Neural progenitor cell (in vitro differentiated cells): ENCODE measurements at regions not wholly inside any gene's neighbourhood (a gene's known extent, or its start where the extent isn't known, plus 50 kb on each side); places are given as distances from the start of the nearest gene placed in this dataset.

ENCODE experiments used
- DNase-seq: peaks from one replicate; pipeline ENCODE4 v3.0.0-alpha.2; 2016; ENCODE audit warnings: low spot score
- H2AFZ ChIP-seq: fragments of 200-600 bp; sonication (generic); replicated peaks from 2 replicates; pipeline ENCODE4 v1.6.1; 2016; ENCODE audit warnings: antibody characterized with exemption
- H3F3A ChIP-seq: fragments of 200-600 bp; sonication (generic); 2 replicates; pipeline ENCODE4 v1.6.1; 2016; ENCODE audit warnings: antibody characterized with exemption, low read depth
- H3K27ac ChIP-seq: fragments of 200-600 bp; sonication (generic); 2 replicates; pipeline ENCODE4 v1.5.1; 2016; ENCODE audit warnings: mild to moderate bottlenecking
- H3K27me3 ChIP-seq: fragments of 200-600 bp; sonication (generic); 2 replicates; pipeline ENCODE4 v1.6.1; 2016; ENCODE audit warnings: mild to moderate bottlenecking, moderate library complexity
- H3K36me3 ChIP-seq: fragments of 200-600 bp; sonication (generic); 2 replicates; pipeline ENCODE4 v1.5.1; 2016
- H3K4me1 ChIP-seq: fragments of 200-600 bp; sonication (generic); 2 replicates; pipeline ENCODE4 v1.6.1; 2016; ENCODE audit warnings: mixed run types
- H3K4me2 ChIP-seq: fragments of 200-600 bp; sonication (generic); 2 replicates; pipeline ENCODE4 v1.6.1; 2016
- H3K4me3 ChIP-seq: fragments of 200-600 bp; sonication (generic); 2 replicates; pipeline ENCODE4 v1.5.1; 2016
- H3K79me2 ChIP-seq: fragments of 200-600 bp; sonication (generic); 2 replicates; pipeline ENCODE4 v1.6.1; 2016; ENCODE audit warnings: low read depth
- H3K9ac ChIP-seq: fragments of 200-600 bp; sonication (generic); 2 replicates; pipeline ENCODE4 v1.6.1; 2016
- H3K9me3 ChIP-seq: fragments of 200-600 bp; sonication (generic); 2 replicates; pipeline ENCODE4 v1.5.1; 2016; ENCODE audit warnings: low read depth
- H4K20me1 ChIP-seq: fragments of 200-600 bp; sonication (generic); 2 replicates; pipeline ENCODE4 v1.6.1; 2016; ENCODE audit warnings: low read depth
- H3K27ac Mint-ChIP-seq: 3 replicates; pipeline ENCODE4 v1.8.0; 2021; ENCODE audit warnings: mixed read lengths
- H3K27me3 Mint-ChIP-seq: 2 replicates; pipeline ENCODE4 v1.8.0; 2022; ENCODE audit warnings: low read depth, mild to moderate bottlenecking, inconsistent platforms, moderate library complexity, mixed read lengths; ENCODE audit not compliant: insufficient read depth
- H3K36me3 Mint-ChIP-seq: 3 replicates; pipeline ENCODE4 v1.8.0; 2021; ENCODE audit warnings: mixed read lengths
- H3K4me1 Mint-ChIP-seq: 3 replicates; pipeline ENCODE4 v1.8.0; 2021; ENCODE audit warnings: mixed read lengths
- H3K4me3 Mint-ChIP-seq: 3 replicates; pipeline ENCODE4 v1.8.0; 2021; ENCODE audit warnings: mild to moderate bottlenecking, moderate library complexity, mixed read lengths
- H3K9me3 Mint-ChIP-seq: 3 replicates; pipeline ENCODE4 v1.8.0; 2020; ENCODE audit warnings: mixed read lengths
- EZH2 ChIP-seq: fragments of 200-600 bp; sonication (generic); IDR thresholded peaks from 2 replicates; pipeline ENCODE4 v1.6.1; 2017; ENCODE audit warnings: antibody characterized with exemption, mild to moderate bottlenecking, moderate library complexity
- EZH2phosphoT487 ChIP-seq: fragments of 200-600 bp; sonication (generic); IDR thresholded peaks from 2 replicates; pipeline ENCODE4 v1.6.1; 2017; ENCODE audit warnings: antibody characterized with exemption
- TF ChIP-seq, protein P1 (sequence below): fragments of 200-600 bp; sonication (generic); IDR thresholded peaks from 2 replicates; pipeline ENCODE4 v1.5.1; 2017; ENCODE audit warnings: antibody characterized with exemption, mild to moderate bottlenecking

DNA sequence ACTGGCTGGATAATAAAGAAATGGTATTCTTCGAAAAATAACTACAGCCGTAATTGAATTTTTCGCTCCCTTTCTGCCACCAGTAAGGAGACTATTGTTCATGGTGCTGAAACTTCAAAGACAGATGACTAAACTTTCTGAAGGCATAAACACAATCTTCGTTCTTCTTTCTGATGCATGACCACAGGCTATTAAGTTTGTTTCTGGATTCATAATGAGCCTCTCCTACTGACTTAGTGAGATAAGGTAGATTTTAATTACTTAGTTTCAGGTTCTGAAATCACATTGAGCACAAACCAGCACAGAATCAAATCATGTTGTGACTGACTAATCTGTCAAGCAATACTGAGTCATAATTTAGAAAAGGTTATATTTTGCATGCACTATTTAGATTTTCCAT is 441.8 kb upstream of the CCNG1 start:
- Histone ChIP-seq H2AFZ (no peak overlapping the region), H3K79me2 (no peaks in the 10 kb centered on the region), H3F3A (no peaks in the 10 kb centered on the region), H3K9ac (no peak overlapping the region), H3K36me3 (no peaks in the 10 kb centered on the region), H3K9me3 (no peaks in the 10 kb centered on the region), H3K4me3 (no peak overlapping the region), H3K27ac (no peak overlapping the region), H3K4me2 (no peak overlapping the region), H4K20me1 (no peaks in the 10 kb centered on the region), H3K27me3 (no peaks in the 10 kb centered on the region), H3K4me1 (no peaks in the 10 kb centered on the region)
- no peaks in the 10 kb centered on the region for H3K27me3 Mint-ChIP-seq
- H3K4me1 Mint-ChIP-seq = no peaks in the 10 kb centered on the region
- TF ChIP-seq, protein P1, sequence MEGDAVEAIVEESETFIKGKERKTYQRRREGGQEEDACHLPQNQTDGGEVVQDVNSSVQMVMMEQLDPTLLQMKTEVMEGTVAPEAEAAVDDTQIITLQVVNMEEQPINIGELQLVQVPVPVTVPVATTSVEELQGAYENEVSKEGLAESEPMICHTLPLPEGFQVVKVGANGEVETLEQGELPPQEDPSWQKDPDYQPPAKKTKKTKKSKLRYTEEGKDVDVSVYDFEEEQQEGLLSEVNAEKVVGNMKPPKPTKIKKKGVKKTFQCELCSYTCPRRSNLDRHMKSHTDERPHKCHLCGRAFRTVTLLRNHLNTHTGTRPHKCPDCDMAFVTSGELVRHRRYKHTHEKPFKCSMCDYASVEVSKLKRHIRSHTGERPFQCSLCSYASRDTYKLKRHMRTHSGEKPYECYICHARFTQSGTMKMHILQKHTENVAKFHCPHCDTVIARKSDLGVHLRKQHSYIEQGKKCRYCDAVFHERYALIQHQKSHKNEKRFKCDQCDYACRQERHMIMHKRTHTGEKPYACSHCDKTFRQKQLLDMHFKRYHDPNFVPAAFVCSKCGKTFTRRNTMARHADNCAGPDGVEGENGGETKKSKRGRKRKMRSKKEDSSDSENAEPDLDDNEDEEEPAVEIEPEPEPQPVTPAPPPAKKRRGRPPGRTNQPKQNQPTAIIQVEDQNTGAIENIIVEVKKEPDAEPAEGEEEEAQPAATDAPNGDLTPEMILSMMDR = no peak
- TF ChIP-seq EZH2phosphoT487 (no peak), EZH2 (no peak)
- no peaks in the 10 kb centered on the region for H3K36me3 Mint-ChIP-seq
- H3K27ac Mint-ChIP-seq = no peak overlapping the region
- H3K4me3 Mint-ChIP-seq = no peak overlapping the region
- no peak for DNase-seq
- no peaks in the 10 kb centered on the region for H3K9me3 Mint-ChIP-seq

DNA sequence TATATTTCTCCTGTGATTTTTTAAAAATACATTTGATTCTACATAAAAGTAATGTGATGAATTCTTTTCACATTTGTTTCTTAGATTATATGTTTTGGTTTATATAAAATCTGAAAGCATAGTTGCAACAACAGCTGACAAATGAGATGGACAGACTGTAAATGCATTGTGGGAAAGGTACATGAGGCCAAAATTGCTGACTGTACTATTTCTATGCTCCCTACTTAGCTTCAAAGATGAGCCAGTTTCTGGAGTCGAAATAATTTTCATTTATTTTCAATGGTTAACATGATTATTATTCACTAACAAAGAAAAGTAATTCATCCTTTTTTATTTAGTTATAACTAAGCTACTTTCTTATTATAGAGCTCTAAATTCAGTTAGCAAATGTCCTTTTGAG is 441.3 kb upstream of the CCNG1 start:
- Histone ChIP-seq H2AFZ (no peak overlapping the region), H3K79me2 (no peaks in the 10 kb centered on the region), H3K27ac (no peak overlapping the region), H3K4me2 (no peak overlapping the region), H3K36me3 (no peaks in the 10 kb centered on the region), H3K9me3 (no peaks in the 10 kb centered on the region), H3K27me3 (no peaks in the 10 kb centered on the region), H3K4me1 (no peaks in the 10 kb centered on the region), H3K4me3 (no peak overlapping the region), H3K9ac (no peak overlapping the region), H3F3A (no peaks in the 10 kb centered on the region), H4K20me1 (no peaks in the 10 kb centered on the region)
- H3K4me3 Mint-ChIP-seq = no peak overlapping the region
- H3K27me3 Mint-ChIP-seq = no peaks in the 10 kb centered on the region
- TF ChIP-seq EZH2phosphoT487 = no peak
- TF ChIP-seq EZH2 = no peak
- TF ChIP-seq, protein P1 = no peak
- H3K36me3 Mint-ChIP-seq = no peaks in the 10 kb centered on the region
- no peak overlapping the region for H3K27ac Mint-ChIP-seq
- H3K9me3 Mint-ChIP-seq = no peaks in the 10 kb centered on the region
- H3K4me1 Mint-ChIP-seq = no peaks in the 10 kb centered on the region
- no peak for DNase-seq

DNA sequence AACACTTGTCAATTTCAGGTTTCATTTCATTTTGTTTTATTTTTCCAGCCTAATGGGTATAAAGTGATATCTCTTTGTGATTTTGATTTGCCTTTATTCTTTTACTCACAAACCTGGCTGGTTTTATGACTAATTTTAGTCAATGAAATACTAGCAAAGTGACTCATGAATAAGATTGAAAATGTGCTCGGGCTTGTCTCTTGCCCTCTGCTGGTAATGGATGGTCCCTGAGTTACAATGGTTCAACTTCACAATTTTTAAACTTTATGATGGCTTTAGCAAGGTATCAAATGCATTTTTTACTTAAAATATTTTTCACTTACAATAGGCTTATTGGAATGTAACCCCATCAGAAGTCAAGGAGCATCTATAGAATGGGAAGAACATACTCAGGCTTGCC is 431.4 kb upstream of the CCNG1 start:
- H3K4me3 ChIP-seq = no peak overlapping the region
- H3K27me3 ChIP-seq = no peaks in the 10 kb centered on the region
- Mint-ChIP-seq H3K9me3 (no peaks in the 10 kb centered on the region), H3K36me3 (no peaks in the 10 kb centered on the region), H3K4me1 (no peaks in the 10 kb centered on the region), H3K27ac (no peak overlapping the region), H3K27me3 (no peaks in the 10 kb centered on the region), H3K4me3 (no peak overlapping the region)
- H4K20me1 ChIP-seq = no peaks in the 10 kb centered on the region
- H3K27ac ChIP-seq = no peak overlapping the region
- H3K9ac ChIP-seq = no peak overlapping the region
- TF ChIP-seq EZH2 (no peak), EZH2phosphoT487 (no peak)
- TF ChIP-seq, protein P1 = peak; percentile 47
- DNase-seq = no peak
- no peaks in the 10 kb centered on the region for H3K79me2 ChIP-seq
- H3K4me2 ChIP-seq = no peak overlapping the region
- H2AFZ ChIP-seq = no peak overlapping the region
- H3F3A ChIP-seq = no peaks in the 10 kb centered on the region
- H3K9me3 ChIP-seq = no peaks in the 10 kb centered on the region
- no peaks in the 10 kb centered on the region for H3K36me3 ChIP-seq
- no peaks in the 10 kb centered on the region for H3K4me1 ChIP-seq
